Esophagus squamous epithelium (tissue), 5 donors: ENCODE measurements at regions not wholly inside any gene's neighbourhood (a gene's known extent, or its start where the extent isn't known, plus 50 kb on each side); places are given as distances from the start of the nearest gene placed in this dataset.
A peak's percentile ranks its signal among the peaks of the same experiment; 100 is the strongest.

Experiments used
- DNase-seq: peaks from one replicate; lab custom pipeline; 2025; lab: John Stamatoyannopoulos, UW
- H3K27ac ChIP-seq, 4 donors: fragments of 200-600 bp; sonication (generic); one replicate each; pipeline ENCODE4 v1.5.1; 2016 to 2019; ENCODE audit warnings: mild to moderate bottlenecking in 1 of 4
- H3K27me3 ChIP-seq, 4 donors: fragments of 200-600 bp; sonication (generic); 1 replicate in 3 of 4; 2 replicates in 1 of 4; pipeline versions ENCODE4 v1.5.1 to v1.6.0; 2017 to 2021; ENCODE audit warnings: antibody characterized with exemption in 1 of 4
- H3K36me3 ChIP-seq, 3 donors: fragments of 200-600 bp; sonication (generic); one replicate each; pipeline ENCODE4 v1.5.1; 2016 to 2019
- H3K4me1 ChIP-seq, 3 donors: fragments of 200-600 bp; sonication (generic); one replicate each; pipeline ENCODE4 v1.5.1; 2017 to 2019
- H3K4me3 ChIP-seq, 4 donors: fragments of 200-600 bp; sonication (generic); 1 replicate in 3 of 4; 2 replicates in 1 of 4; pipeline ENCODE4 v1.5.1; 2016 to 2019; ENCODE audit warnings: mild to moderate bottlenecking in 2 of 4, moderate library complexity in 1 of 4
- H3K9me3 ChIP-seq, 3 donors: fragments of 200-600 bp; sonication (generic); one replicate each; pipeline ENCODE4 v1.5.1; 2016 to 2019
- POLR2A ChIP-seq, 4 donors: fragments of 450-650 bp; IDR thresholded peaks; one replicate each; pipeline ENCODE4 v1.6.1; 2017; ENCODE audit warnings: antibody characterized with exemption in 4 of 4, mild to moderate bottlenecking in 4 of 4, moderate library complexity in 3 of 4
- WGBS, 2 donors: methylation state at CpG; one replicate each; pipeline ENCODE4 v1.1.5; 2018; 5-methylcytosine and 5-hydroxymethylcytosine counted together
- intact Hi-C: fragments of 100-400 bp; cut with DNase I; formaldehyde crosslinking; loops from one replicate; pipeline ENCODE4 v1.15.0; 2022
- TF ChIP-seq, protein P1 (sequence below), 6 experiments: fragments of 450-650 bp in 4 of 6; fragments of 200-600 bp in 2 of 6; sonication (generic) in 2 of 6; IDR thresholded peaks; one replicate each; pipeline ENCODE4 v1.5.1; 2016 to 2019; ENCODE audit warnings: antibody characterized with exemption in 6 of 6, mild to moderate bottlenecking in 4 of 6, moderate library complexity in 4 of 6
- donor health status: DM: yes; HTN: yes; CAD: no.

- intact Hi-C loops: no loop called here
- TF ChIP-seq, protein P1, sequence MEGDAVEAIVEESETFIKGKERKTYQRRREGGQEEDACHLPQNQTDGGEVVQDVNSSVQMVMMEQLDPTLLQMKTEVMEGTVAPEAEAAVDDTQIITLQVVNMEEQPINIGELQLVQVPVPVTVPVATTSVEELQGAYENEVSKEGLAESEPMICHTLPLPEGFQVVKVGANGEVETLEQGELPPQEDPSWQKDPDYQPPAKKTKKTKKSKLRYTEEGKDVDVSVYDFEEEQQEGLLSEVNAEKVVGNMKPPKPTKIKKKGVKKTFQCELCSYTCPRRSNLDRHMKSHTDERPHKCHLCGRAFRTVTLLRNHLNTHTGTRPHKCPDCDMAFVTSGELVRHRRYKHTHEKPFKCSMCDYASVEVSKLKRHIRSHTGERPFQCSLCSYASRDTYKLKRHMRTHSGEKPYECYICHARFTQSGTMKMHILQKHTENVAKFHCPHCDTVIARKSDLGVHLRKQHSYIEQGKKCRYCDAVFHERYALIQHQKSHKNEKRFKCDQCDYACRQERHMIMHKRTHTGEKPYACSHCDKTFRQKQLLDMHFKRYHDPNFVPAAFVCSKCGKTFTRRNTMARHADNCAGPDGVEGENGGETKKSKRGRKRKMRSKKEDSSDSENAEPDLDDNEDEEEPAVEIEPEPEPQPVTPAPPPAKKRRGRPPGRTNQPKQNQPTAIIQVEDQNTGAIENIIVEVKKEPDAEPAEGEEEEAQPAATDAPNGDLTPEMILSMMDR (IDR thresholded peaks at IDR 0.05): no peak
- no peak for TF ChIP-seq POLR2A (IDR thresholded peaks at IDR 0.05)
- DNase-seq: no peak
- WGBS, 2 donors: 73% methylated on average over 4 of the region's 4 CpGs
- Histone ChIP-seq H3K9me3 (no peaks in the 10 kb centered on the region), H3K27ac (no peak overlapping the region), H3K4me3 (no peak overlapping the region), H3K27me3 (no peaks in the 10 kb centered on the region), H3K4me1 (peaks cover 7 to 15% (median 7%) of the 10 kb centered on the region in 3 donors), H3K36me3 (no peaks in the 10 kb centered on the region)
Observed at GRCh38 chr5:125695996-125696655, 727.1 kb upstream of the GRAMD2B start.

DNA sequence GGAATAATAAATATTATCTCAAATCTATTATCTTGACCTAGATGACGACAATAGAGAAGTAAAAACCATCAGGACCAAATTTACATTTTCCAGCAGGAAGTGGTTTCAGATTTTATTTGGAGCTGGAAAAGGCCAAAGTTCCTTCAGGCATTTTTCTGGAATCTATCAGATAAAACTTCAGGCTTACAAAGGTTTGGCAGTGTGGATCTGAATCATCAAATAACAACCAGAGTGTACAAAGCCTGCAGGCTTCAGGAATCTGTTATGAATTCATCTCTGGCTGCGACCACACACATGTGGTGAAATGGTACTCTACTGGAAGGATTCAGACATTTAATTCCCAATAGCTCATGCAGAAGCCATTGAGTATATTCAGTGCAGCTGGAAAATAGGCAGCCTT lies 726.4 kb upstream of the GRAMD2B start:
- Histone ChIP-seq H3K4me1 (peaks cover 7 to 15% (median 7%) of the 10 kb centered on the region in 3 donors), H3K4me3 (no peak overlapping the region), H3K27me3 (no peaks in the 10 kb centered on the region), H3K36me3 (no peaks in the 10 kb centered on the region), H3K27ac (no peak overlapping the region), H3K9me3 (no peaks in the 10 kb centered on the region)
- WGBS, 2 donors: 35 to 43% methylated on average over 2 of the region's 2 CpGs
- intact Hi-C loops: no loop called here
- no peak for DNase-seq
- TF ChIP-seq POLR2A (IDR thresholded peaks at IDR 0.05): no peak
- TF ChIP-seq, protein P1 (IDR thresholded peaks at IDR 0.05): no peak

- H3K27me3 ChIP-seq: no peaks in the 10 kb centered on the region
- 67 to 88% methylated on average over 1 of the region's 1 CpG for WGBS, 2 donors
- no peak for DNase-seq
- no peak overlapping the region for H3K27ac ChIP-seq
- no peaks in the 10 kb centered on the region for H3K36me3 ChIP-seq
- H3K9me3 ChIP-seq: no peaks in the 10 kb centered on the region
- TF ChIP-seq, protein P1 (IDR thresholded peaks at IDR 0.05): no peak
- no peak for TF ChIP-seq POLR2A (IDR thresholded peaks at IDR 0.05)
- peaks cover 7 to 15% (median 7%) of the 10 kb centered on the region in 3 donors for H3K4me1 ChIP-seq
- H3K4me3 ChIP-seq: no peak overlapping the region
- intact Hi-C loops: no loop called here
Observed at GRCh38 chr5:125698420-125698819, 724.8 kb upstream of the GRAMD2B start.

DNA sequence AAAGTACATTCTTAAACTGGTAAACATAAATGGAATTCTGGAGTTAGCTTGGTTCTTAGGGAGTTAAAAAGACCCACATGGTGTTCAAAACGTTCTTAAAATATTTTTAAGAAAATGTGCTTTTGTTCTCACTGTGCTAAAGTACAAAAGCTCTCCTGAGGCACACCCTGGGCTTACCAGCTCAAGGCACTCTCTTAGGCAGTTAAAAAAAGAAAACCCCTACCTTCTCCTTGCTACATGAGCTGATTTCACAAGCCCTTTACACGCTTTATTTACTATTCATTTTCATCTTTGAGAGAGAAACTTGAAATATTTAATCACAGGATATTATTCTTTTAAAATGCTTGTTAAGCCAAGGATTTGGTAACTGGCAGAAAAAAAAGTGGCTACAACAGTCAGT lies 723.3 kb upstream of the GRAMD2B start:
- Histone ChIP-seq H3K9me3 (no peaks in the 10 kb centered on the region), H3K27me3 (no peaks in the 10 kb centered on the region), H3K36me3 (no peaks in the 10 kb centered on the region), H3K4me1 (peaks cover 7 to 15% (median 7%) of the 10 kb centered on the region in 3 donors), H3K4me3 (no peak overlapping the region), H3K27ac (no peak overlapping the region)
- intact Hi-C loops: no loop called here
- TF ChIP-seq, protein P1 (IDR thresholded peaks at IDR 0.05): no peak
- no peak for TF ChIP-seq POLR2A (IDR thresholded peaks at IDR 0.05)
- 19% methylated on average over 2 of the region's 2 CpGs for WGBS, 2 donors
- DNase-seq: no peak

DNA sequence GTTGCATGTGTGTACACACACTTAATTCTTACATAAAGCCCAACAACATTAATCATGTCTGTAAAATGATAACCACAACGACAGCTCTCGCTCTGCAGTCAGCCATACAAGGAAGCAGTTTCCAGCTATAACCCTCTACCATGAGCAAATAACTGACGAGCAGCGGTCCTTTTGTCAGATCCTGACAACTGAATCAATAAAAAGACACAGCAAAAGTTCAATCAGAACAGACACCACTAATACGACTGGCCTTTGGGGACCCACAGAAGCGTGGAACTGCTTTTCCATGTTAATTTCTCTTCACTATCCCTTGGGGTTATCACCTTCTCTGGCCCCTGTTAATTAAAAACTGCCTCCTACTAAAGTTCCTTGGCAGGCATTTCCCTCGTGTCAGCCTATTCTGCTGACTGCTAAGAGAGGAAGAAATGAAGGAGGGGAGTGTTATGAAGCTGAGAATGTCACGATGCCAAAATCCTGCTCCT lies 722.8 kb upstream of the GRAMD2B start:
- no peaks in the 10 kb centered on the region for H3K36me3 ChIP-seq
- DNase-seq: no peak
- H3K9me3 ChIP-seq: no peaks in the 10 kb centered on the region
- TF ChIP-seq POLR2A (IDR thresholded peaks at IDR 0.05): no peak
- TF ChIP-seq, protein P1 (IDR thresholded peaks at IDR 0.05): no peak
- H3K27ac ChIP-seq: no peak overlapping the region
- 19 to 29% methylated on average over 8 of the region's 8 CpGs for WGBS, 2 donors
- intact Hi-C loops: no loop called here
- H3K27me3 ChIP-seq: no peaks in the 10 kb centered on the region
- peak overlapping the region in 1 of 4 donors; percentile 4 for H3K4me3 ChIP-seq
- peaks cover 7 to 15% (median 7%) of the 10 kb centered on the region in 3 donors for H3K4me1 ChIP-seq
